Esophagus muscularis mucosa (tissue), 3 donors: ENCODE measurements at regions not wholly inside any gene's neighbourhood (a gene's known extent, or its start where the extent isn't known, plus 50 kb on each side); places are given as distances from the start of the nearest gene placed in this dataset.

Source experiments
- CTCF ChIP-seq, 3 experiments: fragments of 200-600 bp in 2 of 3; fragments of 450-650 bp in 1 of 3; sonication (generic) in 2 of 3; IDR thresholded peaks; one replicate each; pipeline ENCODE4 v1.5.1; 2017 to 2019; ENCODE audit warnings: antibody characterized with exemption in 3 of 3, mild to moderate bottlenecking in 2 of 3, moderate library complexity in 1 of 3
- POLR2A ChIP-seq: fragments of 450-650 bp; IDR thresholded peaks from one replicate; pipeline ENCODE4 v1.6.1; 2017; ENCODE audit warnings: antibody characterized with exemption, moderate library complexity, mild to moderate bottlenecking, low read depth
- POLR2AphosphoS5 ChIP-seq, 2 donors: sonication (generic); formaldehyde crosslinking; IDR thresholded peaks; one replicate each; pipeline ENCODE4 v1.6.1; 2017; ENCODE audit warnings: antibody characterized with exemption in 2 of 2

GRCh38 chr6:77231438-77232305 lies 231.6 kb downstream of the HTR1B start:
- TF ChIP-seq CTCF (IDR thresholded peaks at IDR 0.05) (no peak), POLR2A (no peak), POLR2AphosphoS5 (IDR thresholded peaks at IDR 0.05) (no peak)
